Liver (tissue), 8 donors: ENCODE measurements at regions not wholly inside any gene's neighbourhood (a gene's known extent, or its start where the extent isn't known, plus 50 kb on each side); places are given as distances from the start of the nearest gene placed in this dataset.

ENCODE experiments used
- DNase-seq: peaks from one replicate; pipeline ENCODE4 v3.0.0-alpha.2; 2017; ENCODE audit warnings: low spot score
- H3K27ac ChIP-seq, 2 donors: one replicate each; pipeline ENCODE4 v1.7.0; 2013; ENCODE audit warnings: inconsistent platforms in 2 of 2, low read length in 2 of 2, control low read depth in 1 of 2, low read depth in 1 of 2, mild to moderate bottlenecking in 1 of 2
- H3K27me3 ChIP-seq, 4 donors: one replicate each; pipeline versions ENCODE4 v1.6.1 to v1.7.0; 2013; ENCODE audit warnings: low read length in 3 of 4, inconsistent platforms in 1 of 4, mild to moderate bottlenecking in 1 of 4, moderate library complexity in 1 of 4; ENCODE audit not compliant: control insufficient read depth in 4 of 4, insufficient read depth in 4 of 4
- H3K36me3 ChIP-seq, 4 donors: one replicate each; pipeline versions ENCODE4 v1.6.1 to v1.7.0; 2013; ENCODE audit warnings: low read length in 3 of 4, mild to moderate bottlenecking in 3 of 4, low read depth in 1 of 4, moderate library complexity in 1 of 4; ENCODE audit not compliant: control insufficient read depth in 4 of 4, insufficient read depth in 3 of 4
- H3K4me1 ChIP-seq, 4 donors: one replicate each; pipeline versions ENCODE4 v1.6.1 to v1.7.0; 2013; ENCODE audit warnings: low read length in 3 of 4, mild to moderate bottlenecking in 3 of 4, moderate library complexity in 1 of 4; ENCODE audit not compliant: control insufficient read depth in 4 of 4, insufficient read depth in 4 of 4
- H3K4me3 ChIP-seq, 3 donors: one replicate each; pipeline versions ENCODE4 v1.6.1 to v1.7.0; 2013; ENCODE audit warnings: low read length in 3 of 3, control low read depth in 1 of 3, low read depth in 1 of 3, mild to moderate bottlenecking in 1 of 3
- H3K9ac ChIP-seq, 2 donors: one replicate each; pipeline ENCODE4 v1.7.0; 2013; ENCODE audit warnings: low read length in 2 of 2, mild to moderate bottlenecking in 2 of 2, moderate library complexity in 2 of 2, control low read depth in 1 of 2, low read depth in 1 of 2
- H3K9me3 ChIP-seq, 4 donors: one replicate each; pipeline versions ENCODE4 v1.6.1 to v1.7.0; 2013; ENCODE audit warnings: low read length in 3 of 4; ENCODE audit not compliant: control insufficient read depth in 4 of 4
- EGR1 ChIP-seq, 2 donors: IDR thresholded peaks; 2 replicates each; pipeline ENCODE4 v1.6.1; 2016 to 2018; ENCODE audit warnings: antibody characterized with exemption in 2 of 2, low read depth in 2 of 2
- FOXA1 ChIP-seq: IDR thresholded peaks from 2 replicates; pipeline ENCODE4 v1.6.1; 2016; ENCODE audit warnings: antibody characterized with exemption
- FOXA2 ChIP-seq: IDR thresholded peaks from 2 replicates; pipeline ENCODE4 v1.6.1; 2016; ENCODE audit warnings: antibody characterized with exemption
- GABPA ChIP-seq, 2 donors: IDR thresholded peaks in 1 of 2; conservative IDR thresholded peaks in 1 of 2; 2 replicates each; pipeline ENCODE4 v1.6.1; 2016; ENCODE audit warnings: antibody characterized with exemption in 2 of 2, mild to moderate bottlenecking in 1 of 2, moderate library complexity in 1 of 2
- HNF4A ChIP-seq, 2 donors: conservative IDR thresholded peaks; 2 replicates each; pipeline ENCODE4 v1.6.1; 2016; ENCODE audit warnings: antibody characterized with exemption in 2 of 2, mild to moderate bottlenecking in 2 of 2
- HNF4G ChIP-seq: IDR thresholded peaks from 2 replicates; pipeline ENCODE4 v1.6.1; 2016; ENCODE audit warnings: antibody characterized with exemption
- JUND ChIP-seq, 2 donors: IDR thresholded peaks; 2 replicates each; pipeline ENCODE4 v1.6.1; 2016; ENCODE audit warnings: antibody characterized with exemption in 2 of 2
- NR2F2 ChIP-seq: IDR thresholded peaks from 2 replicates; pipeline ENCODE4 v1.6.1; 2016; ENCODE audit warnings: antibody characterized with exemption
- RAD21 ChIP-seq, 2 donors: IDR thresholded peaks; 2 replicates each; pipeline ENCODE4 v1.6.1; 2016; ENCODE audit warnings: antibody characterized with exemption in 2 of 2, mild to moderate bottlenecking in 2 of 2
- RXRA ChIP-seq, 2 donors: IDR thresholded peaks; 2 replicates each; pipeline ENCODE4 v1.6.1; 2017 to 2018; ENCODE audit warnings: antibody characterized with exemption in 2 of 2, mild to moderate bottlenecking in 1 of 2
- SP1 ChIP-seq: IDR thresholded peaks from 2 replicates; pipeline ENCODE4 v1.6.1; 2018; ENCODE audit warnings: antibody characterized with exemption, mild to moderate bottlenecking
- TAF1 ChIP-seq: conservative IDR thresholded peaks from 2 replicates; pipeline ENCODE4 v1.6.1; 2016; ENCODE audit warnings: antibody characterized with exemption, mild to moderate bottlenecking
- YY1 ChIP-seq: IDR thresholded peaks from 2 replicates; pipeline ENCODE4 v1.6.1; 2016; ENCODE audit warnings: antibody characterized with exemption, mild to moderate bottlenecking
- WGBS: extraction: QIAGEN DNeasy Blood & Tissue Kit; methylation state at CpG from one replicate; pipeline ENCODE4 v1.1.7; 2013; 5-methylcytosine and 5-hydroxymethylcytosine counted together
- TF ChIP-seq, protein P1 (sequence below): IDR thresholded peaks from 2 replicates; pipeline ENCODE4 v1.6.1; 2016; ENCODE audit warnings: antibody characterized with exemption, mild to moderate bottlenecking
- TF ChIP-seq, protein P2 (sequence below): IDR thresholded peaks from 2 replicates; pipeline ENCODE4 v1.6.1; 2016; ENCODE audit warnings: antibody characterized with exemption
- TF ChIP-seq, protein P3 (sequence below): fragments of 150-350 bp; IDR thresholded peaks from 2 replicates; pipeline ENCODE4 v1.5.1; 2017; ENCODE audit warnings: improper control_type of control experiment, low read depth, low read length; ENCODE audit not compliant: missing input control
- TF ChIP-seq, protein P4 (sequence below): IDR thresholded peaks from 2 replicates; pipeline ENCODE4 v1.6.1; 2016; ENCODE audit warnings: antibody characterized with exemption
- TF ChIP-seq, protein P5 (sequence below): IDR thresholded peaks from 2 replicates; pipeline ENCODE4 v1.6.1; 2016; ENCODE audit warnings: antibody characterized with exemption
- donor health status: healthy.
- donor health status: healthy.
- donor health status: healthy.
- donor health status: healthy.
- donor health status: healthy.

DNA sequence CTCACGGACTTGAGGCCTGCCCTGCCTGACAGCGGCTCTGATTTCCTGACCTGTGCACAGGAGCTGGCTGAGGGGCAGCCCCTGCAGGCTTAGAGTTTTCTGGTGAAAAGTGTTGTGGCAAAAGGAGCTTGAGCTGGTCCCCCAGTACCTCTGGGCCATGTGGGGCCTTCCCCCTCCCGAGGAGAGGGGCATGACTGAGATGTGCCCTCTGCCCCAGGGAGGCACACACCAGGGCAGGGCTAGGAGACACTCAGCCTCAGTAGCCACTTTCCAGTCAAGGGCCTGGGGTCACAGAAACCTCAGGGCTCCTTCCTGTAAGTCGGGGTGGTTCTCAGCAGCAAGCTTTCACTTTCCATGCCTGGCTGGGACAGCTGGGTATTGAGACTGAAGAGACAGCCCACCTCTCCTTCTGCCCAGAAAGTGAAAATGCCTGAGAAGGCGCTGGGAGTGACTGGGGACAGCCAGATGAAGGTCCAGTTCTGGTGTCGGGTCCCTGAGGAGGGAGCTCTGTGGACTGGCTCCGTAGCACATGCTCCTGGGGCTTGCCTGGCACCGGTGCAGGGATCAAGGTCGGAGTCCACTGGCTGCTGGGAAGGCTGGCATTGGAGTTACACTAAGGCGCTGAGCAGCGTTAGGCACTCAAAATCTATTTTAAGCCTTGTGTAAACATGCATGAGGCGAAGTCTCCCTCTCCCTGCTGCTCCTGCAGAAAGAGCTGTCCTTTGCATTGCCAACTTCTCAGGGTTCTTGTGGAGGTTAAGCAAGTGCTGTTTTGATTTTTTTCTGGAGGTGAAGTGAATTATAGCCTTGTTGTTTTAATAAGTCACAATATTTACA, 394.9 kb downstream of the GADD45G start:
- peak; percentile 55 for DNase-seq
- Histone ChIP-seq H3K36me3 (no peaks in the 10 kb centered on the region), H3K4me1 (peaks cover 16 to 49% (median 30%) of the 10 kb centered on the region in 4 donors), H3K4me3 (peak overlapping the region in 1 of 3 donors; percentile 1), H3K9ac (peak overlapping the region; percentile 76 to 88), H3K9me3 (no peaks in the 10 kb centered on the region), H3K27ac (peak overlapping the region; percentile 73 to 90), H3K27me3 (no peaks in the 10 kb centered on the region)
- peak; percentile 82 to 93 for TF ChIP-seq JUND (IDR thresholded peaks at IDR 0.05)
- peak in 1 of 2 donors; percentile 83 for TF ChIP-seq EGR1 (IDR thresholded peaks at IDR 0.05; ENCODE audit: low read depth in 2 of 2)
- TF ChIP-seq TAF1 = peak; percentile 32
- peak in 1 of 2 donors; percentile 21 for TF ChIP-seq GABPA (IDR thresholded peaks at IDR 0.05 in 1 of 2, conservative IDR thresholded peaks at IDR 0.05 in 1 of 2)
- peak; percentile 99 for TF ChIP-seq FOXA1
- TF ChIP-seq, protein P1, sequence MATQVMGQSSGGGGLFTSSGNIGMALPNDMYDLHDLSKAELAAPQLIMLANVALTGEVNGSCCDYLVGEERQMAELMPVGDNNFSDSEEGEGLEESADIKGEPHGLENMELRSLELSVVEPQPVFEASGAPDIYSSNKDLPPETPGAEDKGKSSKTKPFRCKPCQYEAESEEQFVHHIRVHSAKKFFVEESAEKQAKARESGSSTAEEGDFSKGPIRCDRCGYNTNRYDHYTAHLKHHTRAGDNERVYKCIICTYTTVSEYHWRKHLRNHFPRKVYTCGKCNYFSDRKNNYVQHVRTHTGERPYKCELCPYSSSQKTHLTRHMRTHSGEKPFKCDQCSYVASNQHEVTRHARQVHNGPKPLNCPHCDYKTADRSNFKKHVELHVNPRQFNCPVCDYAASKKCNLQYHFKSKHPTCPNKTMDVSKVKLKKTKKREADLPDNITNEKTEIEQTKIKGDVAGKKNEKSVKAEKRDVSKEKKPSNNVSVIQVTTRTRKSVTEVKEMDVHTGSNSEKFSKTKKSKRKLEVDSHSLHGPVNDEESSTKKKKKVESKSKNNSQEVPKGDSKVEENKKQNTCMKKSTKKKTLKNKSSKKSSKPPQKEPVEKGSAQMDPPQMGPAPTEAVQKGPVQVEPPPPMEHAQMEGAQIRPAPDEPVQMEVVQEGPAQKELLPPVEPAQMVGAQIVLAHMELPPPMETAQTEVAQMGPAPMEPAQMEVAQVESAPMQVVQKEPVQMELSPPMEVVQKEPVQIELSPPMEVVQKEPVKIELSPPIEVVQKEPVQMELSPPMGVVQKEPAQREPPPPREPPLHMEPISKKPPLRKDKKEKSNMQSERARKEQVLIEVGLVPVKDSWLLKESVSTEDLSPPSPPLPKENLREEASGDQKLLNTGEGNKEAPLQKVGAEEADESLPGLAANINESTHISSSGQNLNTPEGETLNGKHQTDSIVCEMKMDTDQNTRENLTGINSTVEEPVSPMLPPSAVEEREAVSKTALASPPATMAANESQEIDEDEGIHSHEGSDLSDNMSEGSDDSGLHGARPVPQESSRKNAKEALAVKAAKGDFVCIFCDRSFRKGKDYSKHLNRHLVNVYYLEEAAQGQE = peak; percentile 78
- peak; percentile 98 to 99 for TF ChIP-seq HNF4A (conservative IDR thresholded peaks at IDR 0.05)
- TF ChIP-seq HNF4G = peak; percentile 94
- peak; percentile 93 to 98 for TF ChIP-seq RXRA (IDR thresholded peaks at IDR 0.05)
- peak; percentile 85 for TF ChIP-seq YY1
- TF ChIP-seq NR2F2 = peak; percentile 80
- TF ChIP-seq, protein P2, sequence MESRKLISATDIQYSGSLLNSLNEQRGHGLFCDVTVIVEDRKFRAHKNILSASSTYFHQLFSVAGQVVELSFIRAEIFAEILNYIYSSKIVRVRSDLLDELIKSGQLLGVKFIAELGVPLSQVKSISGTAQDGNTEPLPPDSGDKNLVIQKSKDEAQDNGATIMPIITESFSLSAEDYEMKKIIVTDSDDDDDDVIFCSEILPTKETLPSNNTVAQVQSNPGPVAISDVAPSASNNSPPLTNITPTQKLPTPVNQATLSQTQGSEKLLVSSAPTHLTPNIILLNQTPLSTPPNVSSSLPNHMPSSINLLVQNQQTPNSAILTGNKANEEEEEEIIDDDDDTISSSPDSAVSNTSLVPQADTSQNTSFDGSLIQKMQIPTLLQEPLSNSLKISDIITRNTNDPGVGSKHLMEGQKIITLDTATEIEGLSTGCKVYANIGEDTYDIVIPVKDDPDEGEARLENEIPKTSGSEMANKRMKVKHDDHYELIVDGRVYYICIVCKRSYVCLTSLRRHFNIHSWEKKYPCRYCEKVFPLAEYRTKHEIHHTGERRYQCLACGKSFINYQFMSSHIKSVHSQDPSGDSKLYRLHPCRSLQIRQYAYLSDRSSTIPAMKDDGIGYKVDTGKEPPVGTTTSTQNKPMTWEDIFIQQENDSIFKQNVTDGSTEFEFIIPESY = peak; percentile 75
- TF ChIP-seq, protein P3, sequence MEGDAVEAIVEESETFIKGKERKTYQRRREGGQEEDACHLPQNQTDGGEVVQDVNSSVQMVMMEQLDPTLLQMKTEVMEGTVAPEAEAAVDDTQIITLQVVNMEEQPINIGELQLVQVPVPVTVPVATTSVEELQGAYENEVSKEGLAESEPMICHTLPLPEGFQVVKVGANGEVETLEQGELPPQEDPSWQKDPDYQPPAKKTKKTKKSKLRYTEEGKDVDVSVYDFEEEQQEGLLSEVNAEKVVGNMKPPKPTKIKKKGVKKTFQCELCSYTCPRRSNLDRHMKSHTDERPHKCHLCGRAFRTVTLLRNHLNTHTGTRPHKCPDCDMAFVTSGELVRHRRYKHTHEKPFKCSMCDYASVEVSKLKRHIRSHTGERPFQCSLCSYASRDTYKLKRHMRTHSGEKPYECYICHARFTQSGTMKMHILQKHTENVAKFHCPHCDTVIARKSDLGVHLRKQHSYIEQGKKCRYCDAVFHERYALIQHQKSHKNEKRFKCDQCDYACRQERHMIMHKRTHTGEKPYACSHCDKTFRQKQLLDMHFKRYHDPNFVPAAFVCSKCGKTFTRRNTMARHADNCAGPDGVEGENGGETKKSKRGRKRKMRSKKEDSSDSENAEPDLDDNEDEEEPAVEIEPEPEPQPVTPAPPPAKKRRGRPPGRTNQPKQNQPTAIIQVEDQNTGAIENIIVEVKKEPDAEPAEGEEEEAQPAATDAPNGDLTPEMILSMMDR = no peak
- TF ChIP-seq FOXA2 = peak; percentile 100
- peak; percentile 69 to 71 for TF ChIP-seq RAD21 (IDR thresholded peaks at IDR 0.05)
- TF ChIP-seq, protein P4, sequence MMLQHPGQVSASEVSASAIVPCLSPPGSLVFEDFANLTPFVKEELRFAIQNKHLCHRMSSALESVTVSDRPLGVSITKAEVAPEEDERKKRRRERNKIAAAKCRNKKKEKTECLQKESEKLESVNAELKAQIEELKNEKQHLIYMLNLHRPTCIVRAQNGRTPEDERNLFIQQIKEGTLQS = peak; percentile 51
- peak; percentile 99 for TF ChIP-seq SP1
- TF ChIP-seq, protein P5, sequence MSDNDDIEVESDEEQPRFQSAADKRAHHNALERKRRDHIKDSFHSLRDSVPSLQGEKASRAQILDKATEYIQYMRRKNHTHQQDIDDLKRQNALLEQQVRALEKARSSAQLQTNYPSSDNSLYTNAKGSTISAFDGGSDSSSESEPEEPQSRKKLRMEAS = peak; percentile 97
- WGBS = 2% methylated on average over 12 of the region's 12 CpGs
